SJSA1 (cell line): ENCODE measurements at regions not wholly inside any gene's neighbourhood (a gene's known extent, or its start where the extent isn't known, plus 50 kb on each side); places are given as distances from the start of the nearest gene placed in this dataset.

ENCODE experiments used
- DNase-seq, 2 experiments: peaks; one replicate each; pipeline ENCODE4 v3.0.0-alpha.2; 2015 to 2020; ENCODE audit warnings: low spot score in 2 of 2, low read depth in 1 of 2
- H3K27ac ChIP-seq: fragments of 250-450 bp; sonication (Bioruptor Pico); 2 replicates; pipeline ENCODE4 v1.5.1; 2020; ENCODE audit warnings: mild to moderate bottlenecking, moderate library complexity
- H3K27me3 ChIP-seq: fragments of 250-450 bp; sonication (Bioruptor Pico); replicated peaks from 2 replicates; pipeline ENCODE4 v1.5.1; 2020; ENCODE audit warnings: mild to moderate bottlenecking, moderate library complexity
- H3K36me3 ChIP-seq: fragments of 250-450 bp; sonication (Bioruptor Pico); 2 replicates; pipeline ENCODE4 v1.5.1; 2020; ENCODE audit warnings: mild to moderate bottlenecking
- H3K4me1 ChIP-seq: fragments of 250-450 bp; sonication (Bioruptor Pico); replicated peaks from 2 replicates; pipeline ENCODE4 v1.6.1; 2021; ENCODE audit warnings: mild to moderate bottlenecking
- H3K4me3 ChIP-seq: fragments of 250-450 bp; sonication (Bioruptor Pico); 2 replicates; pipeline ENCODE4 v1.5.1; 2020; ENCODE audit warnings: mild to moderate bottlenecking
- H3K9me3 ChIP-seq: fragments of 250-450 bp; sonication (Bioruptor Pico); replicated peaks from 2 replicates; pipeline ENCODE4 v1.5.1; 2020; ENCODE audit warnings: mild to moderate bottlenecking

- H3K27me3 ChIP-seq = no peaks in the 10 kb centered on the region
- H3K27ac ChIP-seq = no peak overlapping the region
These were observed 198.9 kb upstream of the RGS6 start for GRCh38 chr14:71733210-71733883.

GRCh38 chr14:71734076-71734475, 198.2 kb upstream of the RGS6 start:
- peaks cover 59% of the 10 kb centered on the region for H3K36me3 ChIP-seq
- H3K9me3 ChIP-seq = no peaks in the 10 kb centered on the region
- H3K27ac ChIP-seq = no peak overlapping the region

More at GRCh38 chr14:71733210-71733883, 198.9 kb upstream of the RGS6 start:
- H3K4me1 ChIP-seq = peaks cover 15% of the 10 kb centered on the region
- peaks cover 59% of the 10 kb centered on the region for H3K36me3 ChIP-seq
- DNase-seq = peak; percentile 34 to 53
- no peaks in the 10 kb centered on the region for H3K9me3 ChIP-seq
- no peak overlapping the region for H3K4me3 ChIP-seq

GRCh38 chr14:71734885-71735284, 197.3 kb upstream of the RGS6 start:
- no peak overlapping the region for H3K4me3 ChIP-seq
- peaks cover 54% of the 10 kb centered on the region for H3K36me3 ChIP-seq

More at GRCh38 chr14:71734076-71734475, 198.2 kb upstream of the RGS6 start:
- no peak overlapping the region for H3K4me3 ChIP-seq
- no peaks in the 10 kb centered on the region for H3K27me3 ChIP-seq
- DNase-seq = no peak
- H3K4me1 ChIP-seq = peaks cover 15% of the 10 kb centered on the region

GRCh38 chr14:71737760-71738159, 194.5 kb upstream of the RGS6 start:
- Histone ChIP-seq H3K27ac (no peak overlapping the region), H3K4me1 (peaks cover 10% of the 10 kb centered on the region), H3K36me3 (peaks cover 37% of the 10 kb centered on the region), H3K9me3 (no peaks in the 10 kb centered on the region), H3K27me3 (no peaks in the 10 kb centered on the region), H3K4me3 (no peak overlapping the region)
- DNase-seq = no peak

More at GRCh38 chr14:71734885-71735284, 197.3 kb upstream of the RGS6 start:
- Histone ChIP-seq H3K4me1 (peaks cover 15% of the 10 kb centered on the region), H3K9me3 (no peaks in the 10 kb centered on the region), H3K27ac (no peak overlapping the region), H3K27me3 (no peaks in the 10 kb centered on the region)
- no peak for DNase-seq

GRCh38 chr14:71739273-71739990, 192.8 kb upstream of the RGS6 start:
- Histone ChIP-seq H3K27ac (no peak overlapping the region), H3K36me3 (peaks cover 26% of the 10 kb centered on the region), H3K9me3 (no peaks in the 10 kb centered on the region), H3K27me3 (no peaks in the 10 kb centered on the region), H3K4me1 (no peaks in the 10 kb centered on the region), H3K4me3 (no peak overlapping the region)
- no peak for DNase-seq

GRCh38 chr14:71741241-71741640, 191.0 kb upstream of the RGS6 start:
- no peaks in the 10 kb centered on the region for H3K9me3 ChIP-seq
- no peaks in the 10 kb centered on the region for H3K27me3 ChIP-seq
- no peak for DNase-seq
- H3K36me3 ChIP-seq = peaks cover 10% of the 10 kb centered on the region
- no peak overlapping the region for H3K4me3 ChIP-seq
- H3K27ac ChIP-seq = no peak overlapping the region
- no peaks in the 10 kb centered on the region for H3K4me1 ChIP-seq

GRCh38 chr14:71742485-71742884, 189.7 kb upstream of the RGS6 start:
- no peak overlapping the region for H3K4me3 ChIP-seq
- no peaks in the 10 kb centered on the region for H3K4me1 ChIP-seq
- DNase-seq = no peak
- H3K27ac ChIP-seq = no peak overlapping the region
- H3K9me3 ChIP-seq = 0 out of 2 replicates have a peak, but pooled peaks cover under 1% of the 10 kb centered on the region
- H3K27me3 ChIP-seq = no peaks in the 10 kb centered on the region
- no peaks in the 10 kb centered on the region; the same call in 1 of the 2 replicates for H3K36me3 ChIP-seq

GRCh38 chr14:71745072-71745471, 187.2 kb upstream of the RGS6 start:
- no peak for DNase-seq
- Histone ChIP-seq H3K36me3 (no peaks in the 10 kb centered on the region), H3K4me1 (no peaks in the 10 kb centered on the region), H3K4me3 (no peak overlapping the region), H3K9me3 (0 out of 2 replicates have a peak, but pooled peaks cover 7% of the 10 kb centered on the region), H3K27me3 (no peaks in the 10 kb centered on the region), H3K27ac (no peak overlapping the region)

GRCh38 chr14:71748196-71748595, 184.0 kb upstream of the RGS6 start:
- Histone ChIP-seq H3K9me3 (0 out of 2 replicates have a peak, but pooled peaks cover 7% of the 10 kb centered on the region), H3K27ac (no peak overlapping the region), H3K36me3 (no peaks in the 10 kb centered on the region), H3K27me3 (no peaks in the 10 kb centered on the region), H3K4me1 (peaks cover 6% of the 10 kb centered on the region), H3K4me3 (no peak overlapping the region)
- DNase-seq = no peak

- Histone ChIP-seq H3K27me3 (no peaks in the 10 kb centered on the region), H3K36me3 (no peaks in the 10 kb centered on the region), H3K4me3 (no peak overlapping the region), H3K9me3 (0 out of 2 replicates have a peak, but pooled peaks cover 7% of the 10 kb centered on the region), H3K27ac (no peak overlapping the region), H3K4me1 (peaks cover 11% of the 10 kb centered on the region)
- DNase-seq = no peak
These were observed 182.5 kb upstream of the RGS6 start for GRCh38 chr14:71749613-71750238.

GRCh38 chr14:71751264-71751663, 181.0 kb upstream of the RGS6 start:
- Histone ChIP-seq H3K36me3 (no peaks in the 10 kb centered on the region), H3K27ac (no peak overlapping the region), H3K4me1 (peaks cover 11% of the 10 kb centered on the region), H3K9me3 (0 out of 2 replicates have a peak, but pooled peaks cover 7% of the 10 kb centered on the region), H3K4me3 (no peak overlapping the region), H3K27me3 (no peaks in the 10 kb centered on the region)
- no peak for DNase-seq

GRCh38 chr14:71752111-71752738, 180.0 kb upstream of the RGS6 start:
- no peaks in the 10 kb centered on the region for H3K36me3 ChIP-seq
- H3K9me3 ChIP-seq = 0 out of 2 replicates have a peak, but pooled peaks cover 7% of the 10 kb centered on the region
- H3K4me1 ChIP-seq = peaks cover 11% of the 10 kb centered on the region
- no peak overlapping the region for H3K4me3 ChIP-seq
- H3K27ac ChIP-seq = no peak overlapping the region
- H3K27me3 ChIP-seq = no peaks in the 10 kb centered on the region
- no peak for DNase-seq

GRCh38 chr14:71753126-71753830, 179.0 kb upstream of the RGS6 start:
- peak; percentile 83 to 89 for DNase-seq
- H3K27me3 ChIP-seq = no peaks in the 10 kb centered on the region
- H3K27ac ChIP-seq = peak overlapping the region; percentile 52
- no peak overlapping the region for H3K4me3 ChIP-seq
- H3K4me1 ChIP-seq = peaks cover 11% of the 10 kb centered on the region
- H3K36me3 ChIP-seq = no peaks in the 10 kb centered on the region
- H3K9me3 ChIP-seq = 0 out of 2 replicates have a peak, but pooled peaks cover 2% of the 10 kb centered on the region
